Bronchial epithelial cell (primary cell): ENCODE measurements at regions not wholly inside any gene's neighbourhood (a gene's known extent, or its start where the extent isn't known, plus 50 kb on each side); places are given as distances from the start of the nearest gene placed in this dataset.

ENCODE experiments used
- DNase-seq: peaks from one replicate; pipeline ENCODE4 v3.0.0-alpha.2; 2010; ENCODE audit warnings: low read depth
- FAIRE-seq: peaks from 2 replicates; lab custom pipeline; 2011; peaks lifted over from hg19 to GRCh38; lab: Jason Lieb, UNC
- H3K27me3 ChIP-seq: 2 replicates; pipeline ENCODE4 v1.5.1; 2011; ENCODE audit warnings: low read length; ENCODE audit not compliant: control insufficient read depth, insufficient read depth
- H3K36me3 ChIP-seq: 2 replicates; pipeline ENCODE4 v1.5.1; 2011; ENCODE audit warnings: low read length; ENCODE audit not compliant: control insufficient read depth, insufficient read depth
- H3K4me3 ChIP-seq: 2 replicates; pipeline ENCODE4 v1.5.1; 2011; ENCODE audit warnings: mild to moderate bottlenecking, low read depth, low read length, control low read depth
- CTCF ChIP-seq: IDR thresholded peaks from 2 replicates; pipeline ENCODE4 v1.5.1; 2011; ENCODE audit warnings: mild to moderate bottlenecking, moderate library complexity, low read length, control low read depth, inconsistent platforms; ENCODE audit not compliant: insufficient read depth, severe bottlenecking

DNA sequence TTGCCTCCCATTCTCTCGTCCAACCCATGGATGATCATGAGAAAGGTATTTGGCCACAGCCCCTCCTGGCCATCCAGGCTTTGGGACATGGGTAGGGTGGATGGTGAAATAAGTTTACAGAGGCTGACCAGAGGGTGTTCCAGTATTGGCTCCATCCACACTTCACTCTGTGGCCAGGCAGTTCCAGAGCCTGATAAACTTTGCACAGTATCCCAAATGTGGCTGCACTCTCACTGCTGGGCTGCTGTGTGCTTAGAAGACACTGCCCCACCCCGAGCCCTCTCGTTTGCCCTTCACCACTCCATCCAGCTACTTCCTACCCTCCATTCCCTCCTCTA is 72.0 kb upstream of the ZMIZ1 start:
- FAIRE-seq (no peak), DNase-seq (no peak)
- no peaks in the 10 kb centered on the region for H3K36me3 ChIP-seq
- TF ChIP-seq CTCF = no peak
- no peak overlapping the region for H3K4me3 ChIP-seq
- H3K27me3 ChIP-seq = peaks cover 6% of the 10 kb centered on the region

DNA sequence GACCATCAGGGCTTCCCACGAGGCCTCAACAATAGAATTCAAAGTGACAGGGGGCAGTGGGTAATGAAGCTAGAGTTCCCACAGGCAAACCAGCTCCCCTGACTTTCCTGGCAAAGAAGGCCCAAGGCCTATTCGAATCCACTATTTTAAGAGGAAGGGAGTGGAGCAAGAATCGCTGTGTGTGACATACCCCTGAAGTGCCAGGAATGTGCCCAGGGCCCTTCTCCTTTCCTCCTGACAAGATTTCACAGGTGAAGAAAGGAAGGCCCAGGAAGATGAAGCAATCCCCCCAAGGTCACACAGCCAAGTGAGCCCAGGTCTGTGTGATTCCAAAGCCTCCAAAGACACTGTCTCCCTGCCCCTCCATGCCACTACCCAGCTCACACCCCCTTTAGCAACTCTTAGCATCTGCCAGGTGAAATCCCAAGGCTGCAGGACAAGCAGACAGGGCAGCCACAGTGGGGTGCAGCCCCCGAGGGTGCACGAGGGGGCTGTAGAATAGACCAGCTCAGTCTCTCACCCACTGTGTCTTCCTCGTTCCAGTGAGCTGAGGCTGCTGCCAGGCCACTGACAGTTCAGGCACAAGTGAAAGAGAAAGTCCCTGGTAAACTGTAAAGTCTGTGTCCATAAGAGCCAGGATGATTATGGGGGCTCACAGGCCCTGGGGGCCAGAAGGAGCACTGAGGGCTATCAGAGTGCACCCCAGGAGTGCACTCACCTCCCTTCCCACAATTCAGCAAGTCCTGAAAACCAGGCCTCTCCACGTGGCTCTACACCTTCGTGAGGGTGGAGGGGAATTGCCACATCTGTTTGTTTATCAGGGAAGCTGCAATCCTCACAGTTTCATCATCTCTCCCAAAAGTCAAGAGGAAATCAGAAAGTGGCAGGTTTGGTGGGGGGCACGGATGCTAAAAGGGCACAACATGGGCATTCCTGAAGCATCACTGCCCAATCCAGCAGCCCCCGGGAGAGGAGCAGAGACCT is 70.8 kb upstream of the ZMIZ1 start:
- TF ChIP-seq CTCF = no peak
- FAIRE-seq = no peak

DNA sequence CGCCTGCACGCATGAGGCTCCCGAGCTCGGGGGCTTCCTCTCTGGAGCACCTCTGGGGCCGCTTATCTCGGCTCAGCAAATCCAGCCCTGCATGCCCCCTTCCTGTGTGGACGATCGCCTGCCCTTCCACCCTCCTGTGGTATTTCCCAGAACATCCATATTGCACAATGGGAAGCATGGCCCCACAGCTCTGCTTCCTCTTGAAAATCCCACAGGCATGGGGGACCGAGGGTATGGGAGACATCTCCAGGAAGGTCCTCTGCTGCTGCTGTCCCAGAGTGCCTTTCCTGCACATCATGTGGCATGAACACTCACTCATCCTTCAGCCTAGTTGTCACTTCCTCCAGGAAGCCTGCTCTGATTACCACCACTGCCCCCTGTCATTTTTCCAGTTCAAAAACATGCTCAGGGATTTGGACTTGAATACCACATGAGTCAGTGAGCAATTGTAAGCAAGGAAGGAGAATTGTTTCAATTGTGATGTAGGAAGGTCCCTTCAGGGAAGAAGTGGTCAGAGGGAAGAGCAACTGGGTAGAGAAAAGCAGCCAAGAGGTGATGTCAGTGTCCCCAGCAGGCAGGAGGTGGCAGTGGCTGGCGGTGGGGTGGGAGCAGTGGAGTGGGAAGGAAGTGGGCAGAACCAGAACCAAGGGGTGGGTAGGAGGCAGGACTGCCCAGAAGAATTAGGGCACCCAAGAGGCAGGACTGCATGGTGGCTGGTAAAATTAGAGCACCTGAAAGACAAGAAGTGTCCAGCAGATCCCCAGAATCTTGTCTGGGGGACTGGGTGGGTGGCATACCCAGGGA is 67.5 kb upstream of the ZMIZ1 start:
- TF ChIP-seq CTCF = no peak
- H3K4me3 ChIP-seq = no peak overlapping the region
- DNase-seq (peak; percentile 7), FAIRE-seq (no peak)
- no peaks in the 10 kb centered on the region for H3K36me3 ChIP-seq
- peaks cover 16% of the 10 kb centered on the region for H3K27me3 ChIP-seq

More for the DNA sequence above, 70.8 kb upstream of the ZMIZ1 start:
- H3K4me3 ChIP-seq = no peak overlapping the region
- H3K36me3 ChIP-seq = no peaks in the 10 kb centered on the region
- peak; percentile 22 for DNase-seq
- H3K27me3 ChIP-seq = peaks cover 6% of the 10 kb centered on the region

GRCh38 chr10:79002336-79002735 is 66.4 kb upstream of the ZMIZ1 start:
- peaks cover 14% of the 10 kb centered on the region for H3K27me3 ChIP-seq
- TF ChIP-seq CTCF = no peak
- no peaks in the 10 kb centered on the region for H3K36me3 ChIP-seq
- FAIRE-seq (no peak), DNase-seq (no peak)
- no peak overlapping the region for H3K4me3 ChIP-seq

GRCh38 chr10:79003183-79004100 is 65.3 kb upstream of the ZMIZ1 start:
- FAIRE-seq (no peak), DNase-seq (no peak)
- no peaks in the 10 kb centered on the region for H3K36me3 ChIP-seq
- TF ChIP-seq CTCF = no peak
- H3K4me3 ChIP-seq = no peak overlapping the region
- peaks cover 14% of the 10 kb centered on the region for H3K27me3 ChIP-seq
